Left ventricle myocardium inferior (tissue), 1 donor: ENCODE measurements at regions not wholly inside any gene's neighbourhood (a gene's known extent, or its start where the extent isn't known, plus 50 kb on each side); places are given as distances from the start of the nearest gene placed in this dataset.

Source experiments
- DNase-seq: peaks from one replicate; pipeline ENCODE4 v3.0.0-alpha.2; 2020
- H3K27ac ChIP-seq: fragments of 200-600 bp; replicated peaks from 2 replicates; pipeline ENCODE4 v1.8.0; 2021
- H3K27me3 ChIP-seq: fragments of 200-600 bp; 2 replicates; pipeline ENCODE4 v1.8.0; 2021; ENCODE audit warnings: low read depth
- H3K36me3 ChIP-seq: fragments of 200-600 bp; 2 replicates; pipeline ENCODE4 v1.8.0; 2021
- H3K4me1 ChIP-seq: fragments of 200-600 bp; 2 replicates; pipeline ENCODE4 v1.8.0; 2021
- H3K4me3 ChIP-seq: fragments of 200-600 bp; 2 replicates; pipeline ENCODE4 v1.8.0; 2021; ENCODE audit warnings: mild to moderate bottlenecking, moderate library complexity
- H3K9me3 ChIP-seq: fragments of 200-600 bp; replicated peaks from 2 replicates; pipeline ENCODE4 v1.8.0; 2021
- CTCF ChIP-seq: fragments of 200-600 bp; IDR thresholded peaks from 2 replicates; pipeline ENCODE4 v1.8.0; 2021; ENCODE audit warnings: antibody characterized with exemption, mild to moderate bottlenecking, borderline replicate concordance
- intact Hi-C: fragments of 100-400 bp; cut with micrococcal nuclease; formaldehyde crosslinking; loops from one replicate; pipeline ENCODE4 v1.11.0; 2022
- donor health status: DM: no; HTN: yes; CAD: no; lungs with severe emphysema.

GRCh38 chr15:88742161-88742560, 61.1 kb upstream of the ACAN start:
- Histone ChIP-seq H3K27me3 (peaks cover 96% of the 10 kb centered on the region), H3K36me3 (no peaks in the 10 kb centered on the region), H3K4me3 (no peak overlapping the region), H3K27ac (no peak overlapping the region), H3K4me1 (no peaks in the 10 kb centered on the region), H3K9me3 (no peaks in the 10 kb centered on the region)
- no peak for DNase-seq
- intact Hi-C loops = no loop called here
- TF ChIP-seq CTCF = no peak

- DNase-seq = no peak
- H3K27me3 ChIP-seq = peaks cover 83% of the 10 kb centered on the region
- intact Hi-C loops = no loop called here
- H3K9me3 ChIP-seq = no peaks in the 10 kb centered on the region
- TF ChIP-seq CTCF = no peak
- no peak overlapping the region for H3K4me3 ChIP-seq
- no peaks in the 10 kb centered on the region for H3K36me3 ChIP-seq
- no peak overlapping the region for H3K27ac ChIP-seq
- no peaks in the 10 kb centered on the region for H3K4me1 ChIP-seq
These were observed 58.7 kb upstream of the ACAN start for GRCh38 chr15:88744548-88745020.

GRCh38 chr15:88745065-88745464, 58.2 kb upstream of the ACAN start:
- no peaks in the 10 kb centered on the region for H3K9me3 ChIP-seq
- no peaks in the 10 kb centered on the region for H3K36me3 ChIP-seq
- no peak overlapping the region for H3K27ac ChIP-seq
- H3K4me1 ChIP-seq = no peaks in the 10 kb centered on the region
- intact Hi-C loops = no loop called here
- no peak overlapping the region for H3K4me3 ChIP-seq
- DNase-seq = no peak
- TF ChIP-seq CTCF = no peak
- H3K27me3 ChIP-seq = peaks cover 83% of the 10 kb centered on the region

GRCh38 chr15:88745696-88746095, 57.5 kb upstream of the ACAN start:
- H3K27me3 ChIP-seq = peaks cover 80% of the 10 kb centered on the region

GRCh38 chr15:88746451-88746850, 56.8 kb upstream of the ACAN start:
- intact Hi-C loops = no loop called here

More at GRCh38 chr15:88745696-88746095, 57.5 kb upstream of the ACAN start:
- H3K36me3 ChIP-seq = no peaks in the 10 kb centered on the region
- no peak overlapping the region for H3K4me3 ChIP-seq
- intact Hi-C loops = no loop called here
- no peaks in the 10 kb centered on the region for H3K9me3 ChIP-seq
- H3K4me1 ChIP-seq = no peaks in the 10 kb centered on the region
- TF ChIP-seq CTCF = no peak
- H3K27ac ChIP-seq = no peak overlapping the region
- DNase-seq = no peak

More at GRCh38 chr15:88746451-88746850, 56.8 kb upstream of the ACAN start:
- TF ChIP-seq CTCF = no peak
- H3K9me3 ChIP-seq = no peaks in the 10 kb centered on the region
- H3K36me3 ChIP-seq = no peaks in the 10 kb centered on the region
- H3K27me3 ChIP-seq = peaks cover 77% of the 10 kb centered on the region
- DNase-seq = no peak
- H3K4me3 ChIP-seq = no peak overlapping the region
- H3K27ac ChIP-seq = no peak overlapping the region
- H3K4me1 ChIP-seq = no peaks in the 10 kb centered on the region
